GM12878 (cell line): ENCODE measurements at regions not wholly inside any gene's neighbourhood (a gene's known extent, or its start where the extent isn't known, plus 50 kb on each side); places are given as distances from the start of the nearest gene placed in this dataset.

Experiments used
- ATAC-seq: fragments of 200-7000 bp; cut with Tn5 transposase; 3 replicates; pipeline ENCODE4 v1.9.1; 2020; ENCODE audit warnings: mild to moderate bottlenecking, moderate library complexity
- BruUV-seq: library from RNA; stranded (reverse); fragments of 400-500 nt; replicated peaks from 2 replicates; lab custom pipeline; 2021; lab: Mats Ljungman, UMichigan
- CTCF ChIA-PET: fragments of 300-600 bp; sonication (Branson Sonifier 250); formaldehyde crosslinking; extraction: SDS; loops from one replicate; lab custom pipeline; 2021; ENCODE audit warnings: inconsistent platforms; lab: Yijun Ruan, JAX
- POLR2A ChIA-PET: fragments of 350-600 bp; formaldehyde crosslinking; extraction: SDS; loops from one replicate; lab custom pipeline; 2021; ENCODE audit warnings: inconsistent platforms; lab: Charles Lee
- RAD21 ChIA-PET: fragments of 300-600 bp; sonication (Branson Sonifier 250); formaldehyde crosslinking; loops from one replicate; lab custom pipeline; 2023; ENCODE audit warnings: antibody characterized with exemption; ENCODE audit not compliant: unreplicated experiment; lab: Charles Lee
- SMC1A ChIA-PET: fragments of 300-600 bp; sonication (Branson Sonifier 250); formaldehyde crosslinking; loops from one replicate; lab custom pipeline; 2023; ENCODE audit not compliant: unreplicated experiment, uncharacterized antibody; lab: Charles Lee
- DNase-seq: peaks from one replicate; pipeline ENCODE4 v3.0.0-alpha.2; 2011; ENCODE audit warnings: low read depth, low spot score
- FAIRE-seq: peaks from 3 replicates; lab custom pipeline; 2011; peaks lifted over from hg19 to GRCh38; lab: Jason Lieb, UNC
- H2AFZ ChIP-seq: 2 replicates; pipeline ENCODE4 v1.6.0; 2011; ENCODE audit warnings: low read depth, low read length, control low read depth; ENCODE audit not compliant: control insufficient read depth
- H3K27ac ChIP-seq: 2 replicates; pipeline ENCODE4 v1.5.1; 2011; ENCODE audit warnings: control low read depth; ENCODE audit not compliant: control insufficient read depth, insufficient read depth
- H3K27me3 ChIP-seq, 2 experiments: replicated peaks in 1 of 2; 2 replicates each; pipeline versions ENCODE4 v1.6.0 to v1.6.1; 2011; ENCODE audit warnings: low read length in 1 of 2; ENCODE audit not compliant: control insufficient read depth in 2 of 2, insufficient read depth in 2 of 2
- H3K36me3 ChIP-seq, 2 experiments: 2 replicates each; pipeline ENCODE4 v1.5.1; 2011; ENCODE audit warnings: low read length in 1 of 2; ENCODE audit not compliant: control insufficient read depth in 2 of 2, insufficient read depth in 2 of 2
- H3K4me1 ChIP-seq: 2 replicates; pipeline ENCODE4 v1.6.1; 2011; ENCODE audit warnings: mild to moderate bottlenecking, low read length, moderate library complexity, mixed read lengths; ENCODE audit not compliant: control insufficient read depth, insufficient read depth
- H3K4me2 ChIP-seq: 2 replicates; pipeline ENCODE4 v1.6.0; 2011; ENCODE audit warnings: control low read depth; ENCODE audit not compliant: control insufficient read depth, insufficient read depth
- H3K4me3 ChIP-seq: fragments of 200-600 bp; sonication (generic); 2 replicates; pipeline ENCODE4 v1.5.1; 2016
- H3K79me2 ChIP-seq: 2 replicates; pipeline ENCODE4 v1.6.0; 2011; ENCODE audit warnings: low read length; ENCODE audit not compliant: control insufficient read depth, insufficient read depth
- H3K9ac ChIP-seq: 2 replicates; pipeline ENCODE4 v1.8.0; 2011; ENCODE audit warnings: low read length, control low read depth, mixed read lengths; ENCODE audit not compliant: control insufficient read depth, insufficient read depth
- H3K9me3 ChIP-seq: replicated peaks from 3 replicates; pipeline ENCODE4 v1.5.1; 2011; ENCODE audit warnings: mild to moderate bottlenecking, low read length; ENCODE audit not compliant: control insufficient read depth, insufficient read depth
- H4K20me1 ChIP-seq: 2 replicates; pipeline ENCODE4 v1.6.0; 2011; ENCODE audit not compliant: control insufficient read depth, insufficient read depth
- CHD2 ChIP-seq: IDR thresholded peaks from 2 replicates; pipeline ENCODE4 v1.6.1; 2011; ENCODE audit warnings: low read depth, low read length, improper control_type of control experiment, borderline replicate concordance
- CREM ChIP-seq: IDR thresholded peaks from 2 replicates; pipeline ENCODE4 v1.6.1; 2014; ENCODE audit warnings: antibody characterized with exemption, low read depth
- DPF2 ChIP-seq: fragments of 450-650 bp; IDR thresholded peaks from 2 replicates; pipeline ENCODE4 v1.6.1; 2017; ENCODE audit warnings: mild to moderate bottlenecking
- E2F8 ChIP-seq: fragments of 450-650 bp; IDR thresholded peaks from 2 replicates; pipeline ENCODE4 v1.6.1; 2018; ENCODE audit warnings: mild to moderate bottlenecking, low read depth, moderate library complexity; ENCODE audit not compliant: partially characterized antibody
- MYB ChIP-seq: fragments of 150-350 bp; IDR thresholded peaks from 2 replicates; pipeline ENCODE4 v1.6.1; 2014; ENCODE audit warnings: mild to moderate bottlenecking, low read depth, low read length, borderline replicate concordance
- NFYA ChIP-seq: IDR thresholded peaks from 2 replicates; pipeline ENCODE4 v1.6.1; 2011; ENCODE audit warnings: low read depth, mild to moderate bottlenecking, low read length, improper control_type of control experiment, borderline replicate concordance
- PAX5 ChIP-seq: IDR thresholded peaks from 2 replicates; pipeline ENCODE4 v1.6.1; 2011; ENCODE audit warnings: low read depth, low read length, borderline replicate concordance
- POLR2A ChIP-seq: IDR thresholded peaks from 2 replicates; pipeline ENCODE4 v1.6.1; 2011; ENCODE audit warnings: low read depth, mild to moderate bottlenecking, low read length
- POLR2AphosphoS2 ChIP-seq: IDR thresholded peaks from 2 replicates; pipeline ENCODE4 v1.6.1; 2011; ENCODE audit warnings: low read depth, mild to moderate bottlenecking, low read length, improper control_type of control experiment, moderate library complexity
- TCF3 ChIP-seq: IDR thresholded peaks from 2 replicates; pipeline ENCODE4 v1.6.1; 2012; ENCODE audit warnings: low read depth, mild to moderate bottlenecking, low read length, borderline replicate concordance; ENCODE audit not compliant: insufficient read depth
- ZBTB40 ChIP-seq: fragments of 450-650 bp; IDR thresholded peaks from 2 replicates; pipeline ENCODE4 v1.6.1; 2016; ENCODE audit warnings: mild to moderate bottlenecking, moderate library complexity, borderline replicate concordance
- WGBS: methylation state at CpG from one replicate; pipeline ENCODE4 v1.1.6; 2016; ENCODE audit warnings: low lambda C conversion rate; ENCODE audit not compliant: insufficient replicate concordance, insufficient coverage; ENCODE audit errors: missing lambda C conversion rate; 5-methylcytosine and 5-hydroxymethylcytosine counted together
- in situ Hi-C: fragments of 300-500 bp; cut with MboI; formaldehyde crosslinking; loops from 9 replicates; pipeline ENCODE4 v1.14.3; 2018; ENCODE audit warnings: mixed read lengths
- intact Hi-C: fragments of 100-400 bp; cut with micrococcal nuclease; formaldehyde crosslinking; loops from one replicate; pipeline ENCODE4 v1.14.2; 2022; ENCODE audit not compliant: unreplicated experiment

- Histone ChIP-seq H2AFZ (no peak overlapping the region), H3K4me1 (no peaks in the 10 kb centered on the region)
- CTCF ChIA-PET: no interaction called here
Observed at GRCh38 chr20:40519918-40520317, 169.1 kb downstream of the MAFB start.

GRCh38 chr20:40512994-40513393 is 176.0 kb downstream of the MAFB start:
- ChIA-PET RAD21 (no interaction called here), POLR2A (no interaction called here), CTCF (no interaction called here), SMC1A (no interaction called here)
- DNase-seq (no peak), FAIRE-seq (no peak), ATAC-seq (no peak)
- in situ Hi-C loops: no loop called here
- no peaks in the 10 kb centered on the region for H3K79me2 ChIP-seq
- no TSS peak for BruUV-seq
- TF ChIP-seq NFYA: no peak
- TF ChIP-seq E2F8: no peak
- TF ChIP-seq TCF3: no peak
- no peak for TF ChIP-seq CREM
- no peak for TF ChIP-seq PAX5
- no peak for TF ChIP-seq MYB
- TF ChIP-seq CHD2: no peak
- no peak for TF ChIP-seq ZBTB40
- H3K4me3 ChIP-seq: no peak overlapping the region
- WGBS: 66% methylated on average over 4 of the region's 4 CpGs
- H3K36me3 ChIP-seq: no peaks in the 10 kb centered on the region
- no peaks in the 10 kb centered on the region for H3K4me1 ChIP-seq
- H3K9me3 ChIP-seq: no peaks in the 10 kb centered on the region
- H3K9ac ChIP-seq: no peak overlapping the region
- no peak overlapping the region for H2AFZ ChIP-seq
- H3K27me3 ChIP-seq: no peaks in the 10 kb centered on the region; a peak in 2 of 4 replicates
- H4K20me1 ChIP-seq: no peaks in the 10 kb centered on the region
- intact Hi-C loops: no loop called here
- no peak overlapping the region for H3K27ac ChIP-seq
- H3K4me2 ChIP-seq: no peak overlapping the region

More at GRCh38 chr20:40519918-40520317, 169.1 kb downstream of the MAFB start:
- Histone ChIP-seq H3K4me3 (no peak overlapping the region), H3K27ac (no peak overlapping the region), H4K20me1 (no peaks in the 10 kb centered on the region), H3K36me3 (no peaks in the 10 kb centered on the region), H3K9ac (no peak overlapping the region), H3K27me3 (no peaks in the 10 kb centered on the region; a peak in 1 of 4 replicates), H3K9me3 (no peaks in the 10 kb centered on the region; the same call in 2 of the 3 replicates), H3K4me2 (no peak overlapping the region), H3K79me2 (no peaks in the 10 kb centered on the region)
- intact Hi-C loops (no loop called here), in situ Hi-C loops (no loop called here)
- no peak for FAIRE-seq
- DNase-seq: no peak
- POLR2A ChIA-PET: no interaction called here
- RAD21 ChIA-PET: no interaction called here
- 11% methylated on average over 3 of the region's 3 CpGs for WGBS
- TF ChIP-seq DPF2 (no peak), POLR2AphosphoS2 (no peak), POLR2A (no peak)
- ATAC-seq: no peak
- SMC1A ChIA-PET: no interaction called here
- no TSS peak for BruUV-seq
